GM12873 (cell line): ENCODE measurements at regions not wholly inside any gene's neighbourhood (a gene's known extent, or its start where the extent isn't known, plus 50 kb on each side); places are given as distances from the start of the nearest gene placed in this dataset.

Source experiments
- CTCF ChIP-seq: IDR thresholded peaks from 2 replicates; pipeline ENCODE4 v1.5.1; 2012; ENCODE audit warnings: low read depth, mild to moderate bottlenecking, moderate library complexity, low read length, control low read depth; ENCODE audit not compliant: insufficient read depth; ENCODE audit errors: missing control alignments

GRCh38 chr3:102024270-102024904 is 175.1 kb downstream of the NFKBIZ start:
- no peak for TF ChIP-seq CTCF

- no peak for TF ChIP-seq CTCF
Measured at GRCh38 chr3:102025606-102026270, 176.4 kb downstream of the NFKBIZ start.

GRCh38 chr3:102026656-102027055 is 177.3 kb downstream of the NFKBIZ start:
- TF ChIP-seq CTCF = no peak

GRCh38 chr3:102030661-102031060 is 181.3 kb downstream of the NFKBIZ start:
- TF ChIP-seq CTCF = no peak

- no peak for TF ChIP-seq CTCF
Measured at GRCh38 chr3:102031834-102032233, 182.5 kb downstream of the NFKBIZ start.

GRCh38 chr3:102032491-102033383 is 183.4 kb downstream of the NFKBIZ start:
- TF ChIP-seq CTCF = no peak

- no peak for TF ChIP-seq CTCF
Measured at GRCh38 chr3:102034639-102035451, 185.5 kb downstream of the NFKBIZ start.
